Upper lobe of left lung (tissue), 6 donors: ENCODE measurements at regions not wholly inside any gene's neighbourhood (a gene's known extent, or its start where the extent isn't known, plus 50 kb on each side); places are given as distances from the start of the nearest gene placed in this dataset.
A peak's percentile ranks its signal among the peaks of the same experiment; 100 is the strongest.
"Not testable (repeated sequence)": the region's sequence is repeated elsewhere in the genome, so short reads cannot be mapped to it uniquely, and the experiment has no call there.

ENCODE experiments used
- ATAC-seq, 2 donors: fragments of 200-7000 bp; cut with Tn5 transposase; one replicate each; pipeline ENCODE4 v1.9.1; 2022; ENCODE audit warnings: mild to moderate bottlenecking in 2 of 2, moderate library complexity in 2 of 2; ENCODE audit not compliant: low FRiP score in 2 of 2
- DNase-seq, 2 donors: peaks; one replicate each; pipeline ENCODE4 v3.0.0-alpha.2; 2019 to 2020
- H3K27ac ChIP-seq, 4 donors: fragments of 200-600 bp; sonication (generic); one replicate each; pipeline ENCODE4 v1.5.1; 2016 to 2019
- H3K27me3 ChIP-seq, 4 donors: fragments of 200-600 bp; sonication (generic); one replicate each; pipeline ENCODE4 v1.5.1; 2017 to 2019
- H3K36me3 ChIP-seq, 4 donors: fragments of 200-600 bp; sonication (generic); one replicate each; pipeline ENCODE4 v1.5.1; 2016 to 2019
- H3K4me1 ChIP-seq, 4 donors: fragments of 200-600 bp; sonication (generic); one replicate each; pipeline ENCODE4 v1.5.1; 2018 to 2019
- H3K4me3 ChIP-seq, 4 donors: fragments of 200-600 bp; sonication (generic); one replicate each; pipeline ENCODE4 v1.5.1; 2017 to 2019; ENCODE audit warnings: mild to moderate bottlenecking in 2 of 4, moderate library complexity in 1 of 4
- H3K9me3 ChIP-seq, 4 donors: fragments of 200-600 bp; sonication (generic); one replicate each; pipeline ENCODE4 v1.5.1; 2018 to 2019
- EP300 ChIP-seq, 4 donors: sonication (generic); formaldehyde crosslinking; IDR thresholded peaks; one replicate each; pipeline ENCODE4 v1.5.1; 2017; ENCODE audit warnings: antibody characterized with exemption in 4 of 4, control low read depth in 2 of 4
- POLR2A ChIP-seq, 4 donors: fragments of 450-650 bp; IDR thresholded peaks; one replicate each; pipeline ENCODE4 v1.5.1; 2016 to 2017; ENCODE audit warnings: antibody characterized with exemption in 4 of 4, mild to moderate bottlenecking in 2 of 4
- POLR2AphosphoS5 ChIP-seq, 2 donors: sonication (generic); formaldehyde crosslinking; IDR thresholded peaks; one replicate each; pipeline ENCODE4 v1.5.1; 2017; ENCODE audit warnings: antibody characterized with exemption in 2 of 2
- WGBS, 2 donors: methylation state at CpG; one replicate each; pipeline ENCODE4 v1.1.5; 2017 to 2018; 5-methylcytosine and 5-hydroxymethylcytosine counted together
- TF ChIP-seq, protein P1 (sequence below), 6 experiments: fragments of 450-650 bp in 4 of 6; fragments of 200-600 bp in 2 of 6; sonication (generic) in 2 of 6; IDR thresholded peaks; one replicate each; pipeline ENCODE4 v1.5.1; 2016 to 2019; ENCODE audit warnings: antibody characterized with exemption in 6 of 6
- donor health status: DM: no; HTN: no; CAD: no; lungs with moderate emphysema.
- donor health status: DM: no; HTN: yes; CAD: no; lungs with severe emphysema.

DNA sequence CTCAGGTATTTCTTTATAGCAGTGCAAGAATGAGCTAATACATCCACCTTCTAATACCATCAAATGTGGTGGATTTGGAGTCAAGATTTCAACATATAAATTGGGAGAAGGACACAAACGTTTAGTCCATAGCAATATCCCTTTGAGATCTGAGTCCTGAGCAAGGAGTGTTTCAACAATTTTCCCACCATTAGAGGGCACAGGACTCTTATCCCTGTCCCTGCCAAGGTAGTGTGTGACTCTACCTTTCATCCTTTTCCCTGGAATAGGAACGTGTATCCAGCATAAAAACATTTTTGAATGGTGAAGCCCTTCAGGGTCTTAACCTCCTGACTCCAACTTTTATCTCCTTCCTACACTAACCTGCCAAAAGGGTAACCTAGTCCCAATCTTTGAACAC is 181.3 kb upstream of the SRD5A2 start:
- no peaks in the 10 kb centered on the region for H3K9me3 ChIP-seq
- TF ChIP-seq, protein P1, sequence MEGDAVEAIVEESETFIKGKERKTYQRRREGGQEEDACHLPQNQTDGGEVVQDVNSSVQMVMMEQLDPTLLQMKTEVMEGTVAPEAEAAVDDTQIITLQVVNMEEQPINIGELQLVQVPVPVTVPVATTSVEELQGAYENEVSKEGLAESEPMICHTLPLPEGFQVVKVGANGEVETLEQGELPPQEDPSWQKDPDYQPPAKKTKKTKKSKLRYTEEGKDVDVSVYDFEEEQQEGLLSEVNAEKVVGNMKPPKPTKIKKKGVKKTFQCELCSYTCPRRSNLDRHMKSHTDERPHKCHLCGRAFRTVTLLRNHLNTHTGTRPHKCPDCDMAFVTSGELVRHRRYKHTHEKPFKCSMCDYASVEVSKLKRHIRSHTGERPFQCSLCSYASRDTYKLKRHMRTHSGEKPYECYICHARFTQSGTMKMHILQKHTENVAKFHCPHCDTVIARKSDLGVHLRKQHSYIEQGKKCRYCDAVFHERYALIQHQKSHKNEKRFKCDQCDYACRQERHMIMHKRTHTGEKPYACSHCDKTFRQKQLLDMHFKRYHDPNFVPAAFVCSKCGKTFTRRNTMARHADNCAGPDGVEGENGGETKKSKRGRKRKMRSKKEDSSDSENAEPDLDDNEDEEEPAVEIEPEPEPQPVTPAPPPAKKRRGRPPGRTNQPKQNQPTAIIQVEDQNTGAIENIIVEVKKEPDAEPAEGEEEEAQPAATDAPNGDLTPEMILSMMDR (IDR thresholded peaks at IDR 0.05): no peak
- TF ChIP-seq POLR2AphosphoS5 (IDR thresholded peaks at IDR 0.05): no peak
- TF ChIP-seq EP300 (IDR thresholded peaks at IDR 0.05): no peak
- no peak for TF ChIP-seq POLR2A (IDR thresholded peaks at IDR 0.05)

DNA sequence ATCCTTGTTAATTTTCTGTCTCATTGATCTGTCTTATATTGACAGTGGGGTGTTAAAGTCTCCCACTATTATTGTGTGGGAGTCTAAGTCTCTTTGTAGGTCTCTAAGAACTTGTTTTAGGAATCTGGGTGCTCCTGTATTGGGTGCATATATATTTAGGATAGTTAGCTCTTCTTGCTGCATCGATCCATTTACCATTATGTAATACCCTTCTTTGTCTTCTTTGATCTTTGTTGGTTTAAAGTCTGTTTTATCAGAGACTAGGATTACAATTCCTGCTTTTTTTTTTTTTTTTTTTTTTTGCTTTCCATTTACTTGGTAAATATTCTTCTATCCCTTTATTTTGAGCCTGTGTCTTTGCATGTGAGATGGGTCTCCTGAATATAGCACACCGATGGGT is 176.6 kb upstream of the SRD5A2 start:
- not testable (repeated sequence) for ATAC-seq, H3K36me3 ChIP-seq, H3K27me3 ChIP-seq, H3K9me3 ChIP-seq, H3K27ac ChIP-seq, DNase-seq, H3K4me1 ChIP-seq, H3K4me3 ChIP-seq
- WGBS, 2 donors: 90 to 95% methylated on average over 2 of the region's 2 CpGs

More for the DNA sequence above, 181.3 kb upstream of the SRD5A2 start:
- no peak for ATAC-seq
- Histone ChIP-seq H3K27me3 (no peaks in the 10 kb centered on the region), H3K4me1 (no peaks in the 10 kb centered on the region), H3K27ac (no peak overlapping the region), H3K36me3 (no peaks in the 10 kb centered on the region), H3K4me3 (no peak overlapping the region)
- DNase-seq: no peak
- 49 to 56% methylated on average over 2 of the region's 2 CpGs for WGBS, 2 donors

DNA sequence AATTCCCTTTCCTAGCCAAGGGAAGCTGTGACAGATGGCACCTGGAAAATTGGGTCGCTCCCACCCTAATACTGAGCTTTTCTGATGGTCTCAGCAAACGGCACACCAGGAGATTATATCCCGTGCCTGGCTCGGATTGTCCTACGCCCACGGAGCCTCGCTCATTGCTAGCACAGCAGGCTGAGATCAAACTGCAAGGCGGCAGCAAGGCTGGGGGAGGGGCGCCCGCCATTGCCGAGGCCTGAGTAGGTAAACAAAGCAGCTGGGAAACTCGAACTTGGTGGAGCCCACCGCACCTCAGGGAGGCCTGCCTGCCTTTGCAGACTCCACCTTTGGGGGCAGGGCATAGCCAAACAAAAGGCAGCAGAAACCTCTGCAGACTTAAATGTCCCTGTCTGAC is 168.0 kb upstream of the SRD5A2 start:
- ATAC-seq, H3K36me3 ChIP-seq, H3K4me3 ChIP-seq, H3K27me3 ChIP-seq, H3K27ac ChIP-seq, H3K4me1 ChIP-seq: not testable (repeated sequence)
- peaks cover 0 to 16% (median 10%) of the 10 kb centered on the region in 4 donors for H3K9me3 ChIP-seq
- DNase-seq: peak in 1 of 2 donors; percentile 46
- 91% methylated on average over 13 of the region's 13 CpGs; no CpG with 5 or more reads in 1 of the 2 donors for WGBS, 2 donors

DNA sequence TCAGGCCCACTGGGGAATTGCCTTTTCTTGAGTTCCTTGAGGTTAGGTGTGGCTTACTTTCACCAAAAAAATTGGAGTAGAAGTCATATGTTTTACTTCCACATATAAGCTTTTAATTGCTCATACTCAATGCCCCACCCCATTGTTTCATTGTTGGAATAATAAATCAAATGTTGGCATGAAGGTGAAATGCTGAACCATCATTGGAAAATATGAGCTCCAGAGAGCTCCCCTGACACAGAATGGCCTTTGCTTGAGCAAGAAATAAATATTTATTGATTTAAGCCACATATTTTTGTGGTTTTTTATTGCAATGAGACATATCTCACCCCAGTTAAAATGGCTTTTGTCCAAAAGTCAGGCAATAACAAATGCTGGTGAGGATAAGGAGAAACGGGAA is 167.3 kb upstream of the SRD5A2 start:
- no peaks in the 10 kb centered on the region for H3K4me1 ChIP-seq
- H3K36me3 ChIP-seq: no peaks in the 10 kb centered on the region
- H3K4me3 ChIP-seq: no peak overlapping the region
- no peak overlapping the region for H3K27ac ChIP-seq
- H3K9me3 ChIP-seq: peaks cover 0 to 16% (median 10%) of the 10 kb centered on the region in 4 donors
- no peak for DNase-seq
- TF ChIP-seq EP300 (IDR thresholded peaks at IDR 0.05): no peak
- no peak for TF ChIP-seq POLR2AphosphoS5 (IDR thresholded peaks at IDR 0.05)
- TF ChIP-seq, protein P1 (IDR thresholded peaks at IDR 0.05): no peak
- no peak for TF ChIP-seq POLR2A (IDR thresholded peaks at IDR 0.05)
- ATAC-seq: no peak
- H3K27me3 ChIP-seq: no peaks in the 10 kb centered on the region
- 94 to 95% methylated on average over 1 of the region's 1 CpG for WGBS, 2 donors

DNA sequence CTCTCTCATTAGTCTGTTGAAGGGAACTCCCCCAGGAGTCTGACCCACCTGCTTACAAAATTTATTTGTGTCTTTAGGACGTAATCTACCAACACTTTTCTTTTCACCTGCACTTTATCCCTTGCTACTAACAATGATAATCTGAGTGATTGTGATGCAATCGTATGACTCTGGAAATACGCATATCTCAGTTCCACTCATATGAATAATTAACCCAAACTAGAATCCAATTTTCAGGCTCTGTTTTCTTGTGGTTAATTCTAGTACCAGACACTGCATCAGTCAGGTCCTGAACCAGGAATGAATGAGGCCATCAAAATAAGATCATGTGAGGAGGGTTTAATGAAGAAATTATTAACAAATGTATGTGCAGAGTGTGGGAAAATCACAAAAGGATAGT is 158.4 kb upstream of the SRD5A2 start:
- WGBS, 2 donors: 81 to 90% methylated on average over 3 of the region's 3 CpGs
- peaks cover 0 to 3% (median 0%) of the 10 kb centered on the region in 4 donors for H3K4me1 ChIP-seq
- no peak overlapping the region for H3K4me3 ChIP-seq
- no peak for ATAC-seq
- no peaks in the 10 kb centered on the region for H3K36me3 ChIP-seq
- no peak overlapping the region for H3K27ac ChIP-seq
- H3K27me3 ChIP-seq: no peaks in the 10 kb centered on the region
- TF ChIP-seq EP300 (IDR thresholded peaks at IDR 0.05) (no peak), POLR2A (IDR thresholded peaks at IDR 0.05) (no peak), POLR2AphosphoS5 (IDR thresholded peaks at IDR 0.05) (no peak)
- TF ChIP-seq, protein P1 (IDR thresholded peaks at IDR 0.05): no peak
- DNase-seq: no peak
- no peaks in the 10 kb centered on the region for H3K9me3 ChIP-seq

DNA sequence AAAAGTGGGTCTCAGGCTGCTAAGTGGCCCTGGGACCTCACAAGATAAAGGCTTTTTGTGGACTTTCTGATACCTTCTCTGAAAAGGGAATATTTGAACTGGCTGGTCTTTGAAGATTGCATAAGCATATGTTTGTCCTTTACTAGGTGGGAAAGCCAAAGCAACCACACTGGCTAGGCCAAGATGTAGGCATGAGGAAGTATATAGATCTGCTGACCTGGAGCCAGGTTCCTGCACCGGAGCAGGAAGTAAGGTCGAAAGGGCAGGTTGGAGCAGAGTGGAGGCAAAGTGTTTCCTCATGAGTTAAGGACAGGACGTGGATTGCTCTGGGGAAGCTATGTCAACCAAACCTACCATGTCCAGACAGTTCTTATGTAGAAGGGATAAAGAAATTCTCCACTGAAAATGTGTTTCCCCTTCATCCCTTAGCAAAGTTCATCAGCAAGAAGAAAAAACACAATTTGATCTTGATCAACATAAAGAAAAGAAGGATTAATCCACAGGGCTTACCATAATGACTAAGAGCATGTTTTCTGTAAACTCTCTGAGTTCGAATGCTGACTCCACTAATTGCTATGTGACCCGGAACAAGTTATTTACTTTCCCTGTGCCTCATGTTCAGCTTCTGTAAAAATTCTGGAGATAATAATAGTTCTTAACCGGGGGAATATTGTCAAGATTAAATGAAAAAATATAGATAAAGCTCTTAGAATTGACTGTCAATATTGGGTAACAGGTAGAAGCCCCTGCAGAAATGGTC is 156.1 kb upstream of the SRD5A2 start:
- Histone ChIP-seq H3K36me3 (no peaks in the 10 kb centered on the region), H3K27ac (no peak overlapping the region), H3K9me3 (no peaks in the 10 kb centered on the region), H3K4me1 (peaks cover 0 to 3% (median 0%) of the 10 kb centered on the region in 4 donors), H3K27me3 (no peaks in the 10 kb centered on the region), H3K4me3 (no peak overlapping the region)
- ATAC-seq (peak; percentile 19 to 37), DNase-seq (peak in 1 of 2 donors; percentile 48)
- TF ChIP-seq POLR2AphosphoS5 (IDR thresholded peaks at IDR 0.05) (no peak), EP300 (IDR thresholded peaks at IDR 0.05) (no peak), POLR2A (IDR thresholded peaks at IDR 0.05) (no peak)
- 62 to 70% methylated on average over 6 of the region's 6 CpGs for WGBS, 2 donors
